OCI-LY1 (cell line): ENCODE measurements at regions not wholly inside any gene's neighbourhood (a gene's known extent, or its start where the extent isn't known, plus 50 kb on each side); places are given as distances from the start of the nearest gene placed in this dataset.

ENCODE experiments used
- H2AFZ ChIP-seq: fragments of 200-600 bp; sonication (generic), shearing (Covaris generic); 2 replicates; pipeline ENCODE4 v1.6.0; 2014; ENCODE audit warnings: antibody characterized with exemption, mild to moderate bottlenecking, low read length
- H3F3A ChIP-seq: fragments of 200-600 bp; sonication (generic), shearing (Covaris generic); 2 replicates; pipeline ENCODE4 v1.6.0; 2014; ENCODE audit warnings: mild to moderate bottlenecking, antibody characterized with exemption, low read length, moderate library complexity; ENCODE audit not compliant: insufficient read depth
- H3K27ac ChIP-seq: fragments of 200-600 bp; sonication (generic); 2 replicates; pipeline ENCODE4 v1.5.1; 2014; ENCODE audit warnings: low read length, mixed run types, mild to moderate bottlenecking, low read depth; ENCODE audit not compliant: poor library complexity, severe bottlenecking
- H3K27me3 ChIP-seq: fragments of 200-600 bp; sonication (generic); 2 replicates; pipeline ENCODE4 v1.6.0; 2014; ENCODE audit warnings: antibody characterized with exemption, mild to moderate bottlenecking, low read length, moderate library complexity; ENCODE audit not compliant: insufficient read depth
- H3K36me3 ChIP-seq: fragments of 200-600 bp; sonication (generic); 2 replicates; pipeline ENCODE4 v1.6.1; 2014; ENCODE audit warnings: mild to moderate bottlenecking, antibody characterized with exemption, low read length, moderate library complexity, mixed read lengths; ENCODE audit not compliant: insufficient read depth
- H3K4me1 ChIP-seq: fragments of 200-600 bp; sonication (generic); 2 replicates; pipeline ENCODE4 v1.5.1; 2014; ENCODE audit warnings: mild to moderate bottlenecking, low read length, moderate library complexity; ENCODE audit not compliant: insufficient read depth, severe bottlenecking
- H3K4me2 ChIP-seq: fragments of 200-600 bp; sonication (generic), shearing (Covaris generic); 2 replicates; pipeline ENCODE4 v1.6.1; 2014; ENCODE audit warnings: low read length
- H3K4me3 ChIP-seq: fragments of 200-600 bp; sonication (generic); 2 replicates; pipeline ENCODE4 v1.5.1; 2014; ENCODE audit warnings: low read length, low read depth, mild to moderate bottlenecking, mixed read lengths; ENCODE audit not compliant: poor library complexity, severe bottlenecking
- H3K79me2 ChIP-seq: fragments of 200-600 bp; shearing (Covaris generic); 2 replicates; pipeline ENCODE4 v1.6.1; 2016; ENCODE audit warnings: mixed run types, low read length, mixed read lengths; ENCODE audit not compliant: insufficient read depth
- H3K9ac ChIP-seq: fragments of 200-600 bp; sonication (generic), shearing (Covaris generic); 2 replicates; pipeline ENCODE4 v1.6.1; 2014; ENCODE audit warnings: mild to moderate bottlenecking, low read length, mixed read lengths
- H3K9me2 ChIP-seq: fragments of 200-600 bp; sonication (generic), shearing (Covaris generic); 2 replicates; pipeline ENCODE4 v1.6.1; 2014; ENCODE audit warnings: low read depth, mild to moderate bottlenecking, low read length, mixed read lengths
- H3K9me3 ChIP-seq: fragments of 200-600 bp; shearing (Covaris generic); 2 replicates; pipeline ENCODE4 v1.6.1; 2014; ENCODE audit warnings: low read length, mixed read lengths
- H4K20me1 ChIP-seq: fragments of 200-600 bp; sonication (generic), shearing (Covaris generic); 2 replicates; pipeline ENCODE4 v1.6.0; 2016; ENCODE audit warnings: mild to moderate bottlenecking, low read length; ENCODE audit not compliant: insufficient read depth
- EZH2 ChIP-seq: fragments of 200-600 bp; sonication (generic), shearing (Covaris generic); IDR thresholded peaks from 2 replicates; pipeline ENCODE4 v1.8.0; 2017; ENCODE audit warnings: borderline replicate concordance, mixed run types, mild to moderate bottlenecking, antibody characterized with exemption, low read length, moderate library complexity, mixed read lengths
- TF ChIP-seq, protein P1 (sequence below): fragments of 200-600 bp; sonication (generic), shearing (Covaris generic); IDR thresholded peaks from 2 replicates; pipeline ENCODE4 v1.5.1; 2017; ENCODE audit warnings: mild to moderate bottlenecking, antibody characterized with exemption, low read length, moderate library complexity, mixed read lengths

DNA sequence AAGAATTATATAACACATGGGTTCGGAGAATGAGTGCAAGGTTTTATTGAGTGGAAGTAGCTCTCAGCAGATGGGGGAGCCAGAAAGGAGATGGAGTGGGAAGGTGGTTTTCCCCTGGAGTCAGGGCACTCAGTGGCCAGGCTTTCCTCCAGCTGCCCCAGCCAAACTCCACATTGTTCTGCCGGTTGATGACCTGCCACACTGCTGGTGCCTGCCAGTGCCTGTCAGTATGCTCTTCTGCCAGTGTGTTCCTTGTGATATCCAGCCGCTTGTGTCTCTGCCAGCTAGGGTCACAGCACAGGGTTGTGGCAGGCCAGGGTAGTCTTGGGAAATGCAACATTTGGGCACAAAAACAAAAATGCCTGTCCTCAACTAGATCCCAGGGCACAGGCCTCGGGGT is 604.8 kb upstream of the TECRL start:
- H2AFZ ChIP-seq: no peak overlapping the region
- no peaks in the 10 kb centered on the region for H3K79me2 ChIP-seq
- H3K4me2 ChIP-seq: no peak overlapping the region
- no peaks in the 10 kb centered on the region for H3K9me2 ChIP-seq
- H3K4me1 ChIP-seq: no peaks in the 10 kb centered on the region
- no peaks in the 10 kb centered on the region for H3K27me3 ChIP-seq
- no peak overlapping the region for H3K4me3 ChIP-seq
- H3K9me3 ChIP-seq: no peaks in the 10 kb centered on the region
- no peaks in the 10 kb centered on the region for H3K36me3 ChIP-seq
- no peak overlapping the region for H3K27ac ChIP-seq
- H3F3A ChIP-seq: no peaks in the 10 kb centered on the region
- TF ChIP-seq, protein P1, sequence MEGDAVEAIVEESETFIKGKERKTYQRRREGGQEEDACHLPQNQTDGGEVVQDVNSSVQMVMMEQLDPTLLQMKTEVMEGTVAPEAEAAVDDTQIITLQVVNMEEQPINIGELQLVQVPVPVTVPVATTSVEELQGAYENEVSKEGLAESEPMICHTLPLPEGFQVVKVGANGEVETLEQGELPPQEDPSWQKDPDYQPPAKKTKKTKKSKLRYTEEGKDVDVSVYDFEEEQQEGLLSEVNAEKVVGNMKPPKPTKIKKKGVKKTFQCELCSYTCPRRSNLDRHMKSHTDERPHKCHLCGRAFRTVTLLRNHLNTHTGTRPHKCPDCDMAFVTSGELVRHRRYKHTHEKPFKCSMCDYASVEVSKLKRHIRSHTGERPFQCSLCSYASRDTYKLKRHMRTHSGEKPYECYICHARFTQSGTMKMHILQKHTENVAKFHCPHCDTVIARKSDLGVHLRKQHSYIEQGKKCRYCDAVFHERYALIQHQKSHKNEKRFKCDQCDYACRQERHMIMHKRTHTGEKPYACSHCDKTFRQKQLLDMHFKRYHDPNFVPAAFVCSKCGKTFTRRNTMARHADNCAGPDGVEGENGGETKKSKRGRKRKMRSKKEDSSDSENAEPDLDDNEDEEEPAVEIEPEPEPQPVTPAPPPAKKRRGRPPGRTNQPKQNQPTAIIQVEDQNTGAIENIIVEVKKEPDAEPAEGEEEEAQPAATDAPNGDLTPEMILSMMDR: no peak
- no peak for TF ChIP-seq EZH2
- H3K9ac ChIP-seq: no peak overlapping the region
- H4K20me1 ChIP-seq: no peaks in the 10 kb centered on the region

DNA sequence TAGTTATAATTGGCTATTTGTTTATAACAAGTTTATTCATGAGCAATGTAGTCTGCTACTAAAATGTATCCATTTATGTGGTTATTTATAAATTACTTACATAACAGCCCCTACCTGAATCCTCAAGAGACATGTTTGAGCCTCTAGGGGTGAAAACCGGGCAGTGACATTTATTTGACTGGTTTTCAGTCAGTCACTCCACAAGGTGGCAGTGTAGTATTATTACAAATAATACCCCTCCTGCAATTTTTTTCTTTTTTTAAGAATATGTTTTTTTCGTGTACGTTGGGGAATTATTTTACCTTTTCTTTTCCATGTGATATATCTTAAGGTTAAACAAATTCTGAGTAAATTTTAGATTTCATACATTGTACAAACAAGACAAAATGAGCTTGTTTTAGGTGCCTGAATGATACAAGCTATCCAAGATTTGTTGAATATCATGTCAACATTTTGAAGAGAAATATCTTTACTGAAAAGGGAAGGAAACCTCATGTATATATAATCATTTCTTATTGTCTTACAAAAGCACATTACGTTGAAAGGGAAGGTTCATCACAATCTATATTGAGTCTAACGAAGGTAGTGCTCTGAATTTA is 598.7 kb upstream of the TECRL start:
- Histone ChIP-seq H3K4me3 (no peak overlapping the region), H3K27me3 (no peaks in the 10 kb centered on the region), H3K27ac (no peak overlapping the region), H3K4me2 (no peak overlapping the region), H2AFZ (no peak overlapping the region), H3K9me2 (no peaks in the 10 kb centered on the region), H3K4me1 (no peaks in the 10 kb centered on the region), H3K36me3 (no peaks in the 10 kb centered on the region), H3F3A (no peaks in the 10 kb centered on the region), H3K9me3 (no peaks in the 10 kb centered on the region), H3K79me2 (no peaks in the 10 kb centered on the region), H3K9ac (no peak overlapping the region), H4K20me1 (no peaks in the 10 kb centered on the region)
- TF ChIP-seq, protein P1: peak; percentile 65
- TF ChIP-seq EZH2: no peak

DNA sequence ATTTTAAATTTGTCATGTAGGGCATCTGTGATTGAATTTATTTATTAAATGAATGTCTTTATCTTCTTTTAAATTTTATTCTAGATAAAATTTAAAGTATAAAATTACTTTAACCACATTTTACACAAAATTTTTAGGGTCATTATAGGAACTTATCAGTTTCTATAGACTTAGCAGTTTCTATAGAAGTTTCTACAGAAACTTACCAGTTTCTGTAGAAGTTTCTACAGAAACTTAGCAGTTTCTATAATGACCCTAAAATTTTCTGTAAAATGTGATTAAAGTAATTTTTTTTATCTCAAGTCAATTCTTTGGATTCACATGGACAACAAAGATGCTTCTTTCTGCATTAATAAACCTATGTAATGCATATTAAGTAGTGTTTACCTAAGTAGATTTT is 565.9 kb upstream of the TECRL start:
- Histone ChIP-seq H3K4me1 (no peaks in the 10 kb centered on the region), H3K27ac (no peak overlapping the region), H3K79me2 (no peaks in the 10 kb centered on the region), H3K9me3 (no peaks in the 10 kb centered on the region), H3K9ac (no peak overlapping the region), H3F3A (no peaks in the 10 kb centered on the region), H3K27me3 (no peaks in the 10 kb centered on the region), H3K9me2 (no peaks in the 10 kb centered on the region), H2AFZ (no peak overlapping the region), H3K4me3 (no peak overlapping the region), H4K20me1 (no peaks in the 10 kb centered on the region), H3K36me3 (no peaks in the 10 kb centered on the region), H3K4me2 (no peak overlapping the region)
- TF ChIP-seq EZH2: no peak
- TF ChIP-seq, protein P1: no peak
